D721Med (cell line): ENCODE measurements at regions not wholly inside any gene's neighbourhood (a gene's known extent, or its start where the extent isn't known, plus 50 kb on each side); places are given as distances from the start of the nearest gene placed in this dataset.

Experiments used
- DNase-seq: peaks from one replicate; pipeline ENCODE4 v3.0.0; 2011; ENCODE audit warnings: low spot score; ENCODE audit not compliant: insufficient read length
- FAIRE-seq: peaks from 2 replicates; lab custom pipeline; 2011; peaks lifted over from hg19 to GRCh38; lab: Jason Lieb, UNC
- CTCF ChIP-seq: IDR thresholded peaks from 2 replicates; pipeline ENCODE4 v1.5.1; 2012; ENCODE audit warnings: mild to moderate bottlenecking, control low read depth; ENCODE audit not compliant: insufficient read depth; ENCODE audit errors: missing control alignments

- DNase-seq (no peak), FAIRE-seq (no peak)
- TF ChIP-seq CTCF: no peak
These were observed 272.9 kb upstream of the C1orf174 start for GRCh38 chr1:4172644-4173599.

- FAIRE-seq: no peak
- no peak for TF ChIP-seq CTCF
- DNase-seq: no peak
These were observed 273.7 kb upstream of the C1orf174 start for GRCh38 chr1:4173731-4174130.

GRCh38 chr1:4174291-4175200 is 274.5 kb upstream of the C1orf174 start:
- no peak for DNase-seq
- no peak for FAIRE-seq
- TF ChIP-seq CTCF: no peak

- TF ChIP-seq CTCF: no peak
- FAIRE-seq (no peak), DNase-seq (no peak)
These were observed 275.7 kb upstream of the C1orf174 start for GRCh38 chr1:4175566-4176405.

GRCh38 chr1:4176841-4177240 is 276.8 kb upstream of the C1orf174 start:
- FAIRE-seq (no peak), DNase-seq (no peak)
- TF ChIP-seq CTCF: no peak

GRCh38 chr1:4177425-4178150 is 277.5 kb upstream of the C1orf174 start:
- FAIRE-seq (no peak), DNase-seq (no peak)
- TF ChIP-seq CTCF: no peak
